Neural progenitor cell (in vitro differentiated cells): ENCODE measurements at regions not wholly inside any gene's neighbourhood (a gene's known extent, or its start where the extent isn't known, plus 50 kb on each side); places are given as distances from the start of the nearest gene placed in this dataset.

ENCODE experiments used
- DNase-seq: peaks from one replicate; pipeline ENCODE4 v3.0.0-alpha.2; 2016; ENCODE audit warnings: low spot score
- H2AFZ ChIP-seq: fragments of 200-600 bp; sonication (generic); replicated peaks from 2 replicates; pipeline ENCODE4 v1.6.1; 2016; ENCODE audit warnings: antibody characterized with exemption
- H3F3A ChIP-seq: fragments of 200-600 bp; sonication (generic); 2 replicates; pipeline ENCODE4 v1.6.1; 2016; ENCODE audit warnings: antibody characterized with exemption, low read depth
- H3K27ac ChIP-seq: fragments of 200-600 bp; sonication (generic); 2 replicates; pipeline ENCODE4 v1.5.1; 2016; ENCODE audit warnings: mild to moderate bottlenecking
- H3K27me3 ChIP-seq: fragments of 200-600 bp; sonication (generic); 2 replicates; pipeline ENCODE4 v1.6.1; 2016; ENCODE audit warnings: mild to moderate bottlenecking, moderate library complexity
- H3K36me3 ChIP-seq: fragments of 200-600 bp; sonication (generic); 2 replicates; pipeline ENCODE4 v1.5.1; 2016
- H3K4me1 ChIP-seq: fragments of 200-600 bp; sonication (generic); 2 replicates; pipeline ENCODE4 v1.6.1; 2016; ENCODE audit warnings: mixed run types
- H3K4me2 ChIP-seq: fragments of 200-600 bp; sonication (generic); 2 replicates; pipeline ENCODE4 v1.6.1; 2016
- H3K4me3 ChIP-seq: fragments of 200-600 bp; sonication (generic); 2 replicates; pipeline ENCODE4 v1.5.1; 2016
- H3K79me2 ChIP-seq: fragments of 200-600 bp; sonication (generic); 2 replicates; pipeline ENCODE4 v1.6.1; 2016; ENCODE audit warnings: low read depth
- H3K9ac ChIP-seq: fragments of 200-600 bp; sonication (generic); 2 replicates; pipeline ENCODE4 v1.6.1; 2016
- H3K9me3 ChIP-seq: fragments of 200-600 bp; sonication (generic); 2 replicates; pipeline ENCODE4 v1.5.1; 2016; ENCODE audit warnings: low read depth
- H4K20me1 ChIP-seq: fragments of 200-600 bp; sonication (generic); 2 replicates; pipeline ENCODE4 v1.6.1; 2016; ENCODE audit warnings: low read depth
- H3K27ac Mint-ChIP-seq: 3 replicates; pipeline ENCODE4 v1.8.0; 2021; ENCODE audit warnings: mixed read lengths
- H3K27me3 Mint-ChIP-seq: 2 replicates; pipeline ENCODE4 v1.8.0; 2022; ENCODE audit warnings: low read depth, mild to moderate bottlenecking, inconsistent platforms, moderate library complexity, mixed read lengths; ENCODE audit not compliant: insufficient read depth
- H3K36me3 Mint-ChIP-seq: 3 replicates; pipeline ENCODE4 v1.8.0; 2021; ENCODE audit warnings: mixed read lengths
- H3K4me1 Mint-ChIP-seq: 3 replicates; pipeline ENCODE4 v1.8.0; 2021; ENCODE audit warnings: mixed read lengths
- H3K4me3 Mint-ChIP-seq: 3 replicates; pipeline ENCODE4 v1.8.0; 2021; ENCODE audit warnings: mild to moderate bottlenecking, moderate library complexity, mixed read lengths
- H3K9me3 Mint-ChIP-seq: 3 replicates; pipeline ENCODE4 v1.8.0; 2020; ENCODE audit warnings: mixed read lengths
- CTCF ChIP-seq: fragments of 200-600 bp; sonication (generic); IDR thresholded peaks from 2 replicates; pipeline ENCODE4 v1.5.1; 2017; ENCODE audit warnings: antibody characterized with exemption, mild to moderate bottlenecking
- EZH2 ChIP-seq: fragments of 200-600 bp; sonication (generic); IDR thresholded peaks from 2 replicates; pipeline ENCODE4 v1.6.1; 2017; ENCODE audit warnings: antibody characterized with exemption, mild to moderate bottlenecking, moderate library complexity
- EZH2phosphoT487 ChIP-seq: fragments of 200-600 bp; sonication (generic); IDR thresholded peaks from 2 replicates; pipeline ENCODE4 v1.6.1; 2017; ENCODE audit warnings: antibody characterized with exemption

- TF ChIP-seq CTCF (peak; percentile 15), EZH2phosphoT487 (no peak)
- no peaks in the 10 kb centered on the region for H3K4me1 ChIP-seq
Observed at GRCh38 chr3:8421267-8421666, 80.4 kb upstream of the LMCD1 start.

GRCh38 chr3:8421711-8422110 is 79.9 kb upstream of the LMCD1 start:
- Histone ChIP-seq H4K20me1 (no peaks in the 10 kb centered on the region), H3K4me1 (no peaks in the 10 kb centered on the region), H3K27me3 (no peaks in the 10 kb centered on the region), H3K9me3 (no peaks in the 10 kb centered on the region), H3K36me3 (no peaks in the 10 kb centered on the region), H3K4me2 (no peak overlapping the region), H3K9ac (no peak overlapping the region), H3K4me3 (no peak overlapping the region), H3F3A (no peaks in the 10 kb centered on the region), H2AFZ (no peak overlapping the region), H3K27ac (no peak overlapping the region), H3K79me2 (no peaks in the 10 kb centered on the region)
- H3K4me3 Mint-ChIP-seq, result no peak overlapping the region
- peaks cover 8% of the 10 kb centered on the region for H3K27me3 Mint-ChIP-seq
- H3K9me3 Mint-ChIP-seq, result peaks cover 3% of the 10 kb centered on the region
- DNase-seq, result no peak
- no peak overlapping the region for H3K27ac Mint-ChIP-seq
- no peaks in the 10 kb centered on the region for H3K4me1 Mint-ChIP-seq
- H3K36me3 Mint-ChIP-seq, result no peaks in the 10 kb centered on the region
- TF ChIP-seq EZH2phosphoT487, result no peak

More at GRCh38 chr3:8421267-8421666, 80.4 kb upstream of the LMCD1 start:
- Histone ChIP-seq H2AFZ (no peak overlapping the region), H3K27me3 (no peaks in the 10 kb centered on the region), H3K4me2 (no peak overlapping the region), H3F3A (no peaks in the 10 kb centered on the region), H3K9ac (no peak overlapping the region), H3K36me3 (no peaks in the 10 kb centered on the region), H3K79me2 (no peaks in the 10 kb centered on the region), H3K9me3 (no peaks in the 10 kb centered on the region), H3K4me3 (no peak overlapping the region), H4K20me1 (no peaks in the 10 kb centered on the region), H3K27ac (no peak overlapping the region)
- peaks cover 3% of the 10 kb centered on the region for H3K9me3 Mint-ChIP-seq
- peaks cover 8% of the 10 kb centered on the region for H3K27me3 Mint-ChIP-seq
- no peak for DNase-seq
- no peak overlapping the region for H3K27ac Mint-ChIP-seq
- H3K4me1 Mint-ChIP-seq, result no peaks in the 10 kb centered on the region
- H3K36me3 Mint-ChIP-seq, result no peaks in the 10 kb centered on the region
- H3K4me3 Mint-ChIP-seq, result no peak overlapping the region

GRCh38 chr3:8423307-8423706 is 78.3 kb upstream of the LMCD1 start:
- Mint-ChIP-seq H3K36me3 (no peaks in the 10 kb centered on the region), H3K4me3 (no peak overlapping the region), H3K27ac (no peak overlapping the region), H3K9me3 (peaks cover 3% of the 10 kb centered on the region), H3K27me3 (peaks cover 5% of the 10 kb centered on the region), H3K4me1 (no peaks in the 10 kb centered on the region)
- TF ChIP-seq EZH2phosphoT487, result no peak
- TF ChIP-seq EZH2, result no peak
- no peak for TF ChIP-seq CTCF
- Histone ChIP-seq H3K9ac (no peak overlapping the region), H3K27me3 (no peaks in the 10 kb centered on the region), H3K9me3 (no peaks in the 10 kb centered on the region), H3K79me2 (no peaks in the 10 kb centered on the region), H3K4me2 (no peak overlapping the region), H3K4me1 (no peaks in the 10 kb centered on the region), H3F3A (no peaks in the 10 kb centered on the region), H2AFZ (no peak overlapping the region), H3K36me3 (no peaks in the 10 kb centered on the region), H4K20me1 (no peaks in the 10 kb centered on the region), H3K27ac (no peak overlapping the region), H3K4me3 (no peak overlapping the region)
- no peak for DNase-seq

DNA sequence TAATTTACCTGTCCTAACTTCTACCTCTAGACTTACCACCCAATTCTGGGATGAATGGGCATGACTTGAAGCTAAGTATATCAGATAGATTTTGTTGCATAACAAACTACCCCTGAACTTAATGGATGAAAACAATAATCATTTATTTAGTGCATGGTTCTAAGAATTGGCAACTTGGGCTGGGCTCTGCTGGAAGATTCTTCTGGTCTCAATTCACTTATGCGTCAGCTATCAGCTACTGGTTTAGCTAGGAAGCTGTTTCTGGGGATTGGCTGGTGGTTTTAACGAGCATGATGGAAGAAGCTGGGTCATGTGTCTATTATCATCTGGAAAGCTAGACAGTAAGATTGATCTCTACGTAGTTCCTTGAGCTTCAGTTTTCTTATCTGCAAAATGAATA is 77.3 kb upstream of the LMCD1 start:
- no peaks in the 10 kb centered on the region for H3K4me1 ChIP-seq
- no peak overlapping the region for H2AFZ ChIP-seq
- Mint-ChIP-seq H3K27me3 (peaks cover 5% of the 10 kb centered on the region), H3K27ac (no peak overlapping the region), H3K4me3 (no peak overlapping the region), H3K36me3 (no peaks in the 10 kb centered on the region), H3K4me1 (no peaks in the 10 kb centered on the region), H3K9me3 (peaks cover 3% of the 10 kb centered on the region)
- H3K36me3 ChIP-seq, result no peaks in the 10 kb centered on the region
- DNase-seq, result no peak
- H3K4me3 ChIP-seq, result no peak overlapping the region
- H3K9ac ChIP-seq, result no peak overlapping the region
- no peaks in the 10 kb centered on the region for H4K20me1 ChIP-seq
- no peak for TF ChIP-seq CTCF
- no peak for TF ChIP-seq EZH2phosphoT487
- no peak for TF ChIP-seq EZH2
- H3K4me2 ChIP-seq, result no peak overlapping the region
- no peaks in the 10 kb centered on the region for H3K79me2 ChIP-seq
- H3K9me3 ChIP-seq, result no peaks in the 10 kb centered on the region
- no peaks in the 10 kb centered on the region for H3K27me3 ChIP-seq
- no peak overlapping the region for H3K27ac ChIP-seq
- H3F3A ChIP-seq, result no peaks in the 10 kb centered on the region
